ENCODE measurements at regions not wholly inside any gene's neighbourhood (a gene's known extent, or its start where the extent isn't known, plus 50 kb on each side); places are given as distances from the start of the nearest gene placed in this dataset.

DNA sequence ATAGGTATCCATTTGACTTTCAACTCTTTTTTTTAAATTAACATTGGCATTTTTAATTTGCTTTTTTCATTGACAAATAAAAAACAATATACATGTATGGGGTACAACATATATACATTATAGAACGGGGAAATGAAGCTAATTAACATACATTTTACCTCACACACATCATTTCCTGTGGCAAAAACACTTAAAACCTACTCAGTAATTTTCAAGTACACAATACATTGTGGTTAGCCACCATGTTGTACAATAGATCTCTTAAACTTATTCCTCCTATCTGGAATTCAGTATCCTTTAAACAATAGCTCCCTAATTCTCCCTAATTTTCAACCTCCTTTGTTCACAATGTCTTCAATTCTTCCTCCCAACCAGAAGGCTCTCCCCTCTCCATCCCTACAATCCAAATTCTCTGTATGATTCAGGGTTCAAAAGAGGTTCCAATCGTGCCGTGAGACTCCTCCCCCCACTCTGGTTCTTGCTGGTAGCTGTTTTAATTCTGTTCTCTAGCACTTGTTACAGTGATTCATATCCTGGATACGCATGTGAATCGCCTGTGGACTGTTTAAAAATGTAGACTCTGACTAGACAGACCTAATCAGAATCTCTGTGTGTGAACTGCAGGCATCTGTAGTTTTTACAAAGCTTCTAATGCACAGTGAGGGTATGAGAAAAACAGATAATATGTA is 87.6 kb upstream of the DUSP10 start:
- DNase-seq, result peak; percentile 28 to 78

DNA sequence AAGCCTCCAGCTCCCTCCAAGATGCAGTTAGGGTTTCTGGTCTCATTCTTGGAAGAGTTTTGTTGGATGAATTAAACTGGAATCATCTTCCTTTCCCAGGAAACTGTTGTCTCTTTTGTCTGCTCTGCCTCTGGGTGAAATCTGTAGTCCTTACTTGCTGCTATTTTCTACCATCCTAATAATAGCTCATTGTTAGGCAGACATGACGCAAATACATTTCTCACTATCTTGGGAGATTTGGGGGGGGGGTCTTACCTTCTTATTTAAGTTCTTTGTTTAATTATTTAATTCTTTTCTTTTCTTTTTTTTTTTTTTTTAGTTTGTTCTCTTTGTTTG is 85.4 kb upstream of the DUSP10 start:
- DNase-seq, result no peak

DNA sequence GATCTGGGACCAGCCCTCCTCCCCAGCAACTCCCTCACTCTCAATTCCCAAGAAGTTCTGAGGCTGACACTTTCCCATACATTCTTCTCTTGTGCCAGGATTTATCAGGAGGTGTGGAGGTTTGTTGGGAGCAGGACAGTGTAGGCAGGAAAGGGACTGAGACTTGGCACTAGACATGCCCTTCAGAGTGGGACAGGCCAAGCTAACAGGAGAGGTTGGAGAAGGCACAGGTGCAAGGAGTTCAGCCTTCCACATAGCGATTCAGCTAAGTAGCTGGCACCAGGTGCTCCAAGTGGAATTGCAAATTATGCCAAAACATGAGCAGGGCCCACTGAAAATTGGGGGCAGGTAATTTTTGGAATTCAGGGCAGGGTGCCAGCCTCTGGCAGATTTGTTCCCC is 83.0 kb upstream of the DUSP10 start:
- no peak for DNase-seq

DNA sequence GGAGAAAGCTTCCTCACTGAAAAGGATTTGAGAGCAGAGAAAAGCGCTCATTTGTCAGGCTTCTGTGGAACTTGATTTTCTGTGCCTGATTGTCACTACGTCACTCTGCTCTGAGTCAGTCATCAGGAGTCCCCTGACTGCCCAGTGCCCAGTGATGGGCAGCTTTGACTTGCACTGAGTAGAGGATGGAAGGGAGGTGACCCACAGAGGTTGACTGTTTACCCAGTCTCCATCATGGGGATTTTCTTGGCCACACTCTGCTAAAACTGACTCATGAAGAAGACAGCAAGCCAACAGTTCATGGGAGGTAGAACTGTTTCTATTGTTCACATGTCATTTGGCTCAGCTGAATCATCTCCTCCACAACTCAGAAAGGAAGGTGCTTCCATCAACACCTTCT is 82.1 kb upstream of the DUSP10 start:
- no peak for DNase-seq

DNA sequence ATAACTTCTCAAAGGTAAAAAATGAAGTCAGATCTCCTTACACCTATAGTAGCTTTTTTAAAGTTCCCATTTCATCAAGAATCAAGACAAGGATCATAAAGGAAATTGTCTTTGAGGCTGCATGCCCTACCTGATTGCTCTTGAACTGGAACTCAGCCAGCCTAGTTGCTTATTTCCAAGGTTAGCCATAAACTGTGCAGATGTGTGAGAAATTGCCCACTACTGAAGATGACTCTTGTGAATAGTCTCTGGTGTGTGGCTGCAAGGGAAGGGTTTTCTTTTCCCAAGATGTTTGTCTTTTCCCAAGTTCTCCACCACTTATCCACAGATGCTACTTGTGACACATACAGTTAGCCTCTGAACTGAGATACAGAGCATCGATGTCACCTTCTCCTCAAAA is 81.7 kb upstream of the DUSP10 start:
- DNase-seq, result no peak

GRCh38 chr1:221823149-221823548 is 81.3 kb upstream of the DUSP10 start:
- DNase-seq, result no peak

GRCh38 chr1:221822591-221822990 is 80.7 kb upstream of the DUSP10 start:
- DNase-seq, result no peak

DNA sequence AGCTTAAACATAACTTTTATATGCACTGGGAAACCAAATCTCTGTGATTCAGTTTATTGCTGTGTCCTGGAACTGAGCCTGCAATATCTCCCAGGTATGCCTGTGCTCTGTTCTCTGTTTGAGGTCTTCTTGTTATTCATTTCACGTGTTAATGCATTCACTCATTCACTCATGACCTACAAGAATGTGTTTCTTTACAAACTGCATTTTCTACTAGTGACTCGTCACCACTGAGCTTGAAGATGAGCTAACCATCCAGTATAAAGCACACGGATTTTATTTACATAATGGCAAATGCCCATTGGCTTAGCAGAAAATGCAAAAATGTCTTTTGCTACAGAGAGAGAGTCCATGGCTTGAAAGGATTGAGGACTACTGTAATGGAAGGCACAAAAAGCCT is 75.0 kb upstream of the DUSP10 start:
- DNase-seq, result peak in 1 of 2 experiments; percentile 1

DNA sequence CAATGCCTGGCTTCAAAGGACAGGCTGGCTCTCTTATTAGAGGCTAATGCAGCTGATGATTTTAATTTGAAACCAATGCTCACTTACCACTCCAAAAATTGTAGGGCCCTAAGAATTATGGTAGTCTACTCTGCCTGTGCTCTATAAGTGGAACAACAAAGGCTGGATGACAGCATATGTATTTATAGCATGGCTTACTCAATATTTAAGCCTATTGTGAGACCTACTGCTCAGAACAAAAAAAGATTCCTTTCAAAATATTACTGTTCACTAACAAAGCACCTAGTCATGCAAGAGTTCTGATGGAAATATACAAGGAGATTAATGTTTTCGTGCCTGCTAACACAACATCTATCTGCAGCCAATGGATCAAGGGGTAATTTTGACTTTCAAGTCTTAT is 73.8 kb upstream of the DUSP10 start:
- no peak for DNase-seq

DNA sequence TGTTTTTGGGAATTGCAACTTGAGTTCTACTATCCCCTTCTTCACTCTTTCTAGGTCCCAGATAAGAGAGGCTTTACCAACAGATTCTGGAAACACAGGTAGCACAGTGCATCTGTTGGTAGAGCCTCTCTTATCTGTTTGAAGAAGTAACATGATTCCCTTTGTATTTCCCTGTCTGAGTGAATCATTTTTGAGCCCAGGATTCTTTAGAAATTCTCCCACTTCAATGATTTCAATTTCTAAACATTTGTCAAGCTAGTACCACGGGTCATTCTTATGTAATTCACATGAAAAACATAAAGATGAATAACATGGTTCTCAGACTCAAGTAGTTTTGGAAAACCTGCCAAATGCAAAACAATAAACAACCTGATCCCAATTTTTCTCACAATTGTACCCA is 72.0 kb upstream of the DUSP10 start:
- DNase-seq, result no peak

DNA sequence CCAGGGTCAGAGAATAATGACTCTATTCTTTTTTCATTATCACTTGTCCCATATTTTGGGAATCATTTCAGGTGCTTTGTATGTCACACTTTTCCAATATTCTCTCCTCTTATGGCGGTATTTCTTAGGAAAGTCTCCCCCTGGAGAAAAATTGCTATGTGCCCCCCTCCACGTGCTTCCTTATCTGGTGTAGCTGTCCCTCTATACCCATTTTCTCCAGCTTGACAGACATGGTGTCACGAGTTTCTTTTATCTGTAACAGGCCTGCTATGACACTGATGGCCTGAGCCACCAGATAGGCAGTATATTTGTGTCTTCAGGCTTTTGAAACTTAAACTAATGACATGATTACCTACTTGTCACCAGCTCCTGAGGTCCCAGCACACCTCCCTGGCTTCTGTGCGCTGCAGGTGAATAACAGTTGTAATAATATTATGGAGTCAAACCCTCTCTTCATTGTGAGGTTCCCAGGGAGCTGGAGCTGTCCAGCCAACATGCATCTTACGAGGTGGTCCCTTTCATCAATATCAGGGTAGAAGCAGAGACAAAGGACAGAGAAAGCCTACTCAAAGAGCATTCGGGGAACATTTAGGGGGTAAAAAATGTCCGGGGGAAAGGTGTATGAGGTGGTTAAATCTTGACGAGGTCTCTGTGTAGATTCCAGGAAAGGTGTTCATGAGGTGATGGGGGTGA is 71.2 kb upstream of the DUSP10 start:
- no peak for DNase-seq

GRCh38 chr1:221812088-221812752 is 70.3 kb upstream of the DUSP10 start:
- DNase-seq, result no peak

GRCh38 chr1:221810406-221810805 is 68.5 kb upstream of the DUSP10 start:
- DNase-seq, result peak in 1 of 2 experiments; percentile 3

- no peak for DNase-seq
Observed at GRCh38 chr1:221809091-221810029, 67.5 kb upstream of the DUSP10 start.

DNA sequence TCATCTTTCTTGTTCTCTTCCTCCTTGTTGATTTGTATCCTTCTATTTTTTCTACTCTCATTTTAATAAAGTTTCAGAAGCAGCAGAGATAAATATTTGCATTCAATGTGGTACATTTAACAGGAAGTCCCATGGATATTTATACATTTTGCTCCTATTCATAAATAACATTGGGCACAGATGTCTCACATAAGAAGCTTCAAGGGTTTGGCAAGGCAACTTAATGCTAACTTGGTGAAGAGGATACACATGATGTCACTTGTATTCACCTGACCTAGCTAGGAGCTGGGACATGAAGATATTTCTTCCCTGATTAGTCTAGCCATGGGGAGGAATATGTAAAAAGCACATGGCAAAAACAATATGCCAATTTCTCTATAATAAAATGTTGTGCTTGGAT is 65.1 kb upstream of the DUSP10 start:
- no peak for DNase-seq

GRCh38 chr1:221806236-221806635 is 64.3 kb upstream of the DUSP10 start:
- DNase-seq, result no peak

GRCh38 chr1:221805121-221805520 is 63.2 kb upstream of the DUSP10 start:
- no peak for DNase-seq

GRCh38 chr1:221804303-221804702 is 62.4 kb upstream of the DUSP10 start:
- DNase-seq, result no peak

GRCh38 chr1:221801773-221802516 is 60.1 kb upstream of the DUSP10 start:
- peak in 1 of 2 experiments; percentile 4 for DNase-seq

DNA sequence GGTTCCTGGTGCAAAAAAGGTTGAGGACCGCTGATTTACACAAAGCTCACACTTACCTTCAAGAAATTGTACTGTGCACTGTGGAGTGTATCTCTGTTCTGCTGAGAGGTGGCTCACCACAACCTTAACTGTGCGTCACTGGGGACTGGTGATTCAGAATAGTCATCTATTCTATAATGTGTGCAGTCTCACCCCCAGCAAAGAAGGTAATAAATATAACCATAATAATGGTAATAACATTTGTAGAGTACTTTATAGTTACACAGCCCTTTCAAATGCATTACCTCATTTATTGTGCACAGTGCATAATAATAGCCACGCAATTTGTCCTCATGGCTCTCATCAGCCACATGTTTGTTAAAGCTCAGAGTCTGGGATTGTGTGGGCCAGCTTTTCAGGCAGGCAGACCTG is 59.4 kb upstream of the DUSP10 start:
- no peak for DNase-seq

- DNase-seq, result no peak
Observed at GRCh38 chr1:221800831-221801230, 58.9 kb upstream of the DUSP10 start.

DNA sequence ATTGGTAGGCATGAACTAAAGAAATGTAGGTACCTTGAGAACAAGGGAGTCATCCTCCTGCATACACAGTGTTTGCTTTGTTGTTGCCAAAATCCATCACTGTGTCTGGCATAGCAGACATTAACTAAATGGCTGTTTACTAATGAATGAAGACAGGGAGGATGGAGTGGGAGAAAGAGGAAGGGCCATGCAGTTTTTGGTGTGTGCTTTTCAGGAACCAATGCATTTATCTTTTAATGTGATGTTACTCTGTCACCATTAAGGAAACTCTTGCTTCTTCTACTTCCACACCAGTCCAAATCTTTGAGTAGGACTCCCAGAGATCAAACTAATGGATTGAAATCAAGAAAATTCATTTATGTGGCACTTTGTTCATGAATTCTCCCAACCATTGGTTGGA is 55.6 kb upstream of the DUSP10 start:
- no peak for DNase-seq
